Sigmoid colon (tissue), 4 donors: ENCODE measurements at regions not wholly inside any gene's neighbourhood (a gene's known extent, or its start where the extent isn't known, plus 50 kb on each side); places are given as distances from the start of the nearest gene placed in this dataset.

ENCODE experiments used
- CTCF ChIP-seq, 4 experiments: fragments of 450-650 bp in 3 of 4; fragments of 200-600 bp in 1 of 4; IDR thresholded peaks; one replicate each; pipeline ENCODE4 v1.5.1; 2016 to 2019; ENCODE audit warnings: antibody characterized with exemption in 4 of 4, mild to moderate bottlenecking in 3 of 4, moderate library complexity in 2 of 4
- EP300 ChIP-seq, 4 donors: sonication (generic); formaldehyde crosslinking; IDR thresholded peaks; one replicate each; pipeline ENCODE4 v1.6.1; 2017; ENCODE audit warnings: antibody characterized with exemption in 4 of 4
- POLR2A ChIP-seq, 2 donors: fragments of 450-650 bp; IDR thresholded peaks; one replicate each; pipeline ENCODE4 v1.6.1; 2016; ENCODE audit warnings: antibody characterized with exemption in 2 of 2, mild to moderate bottlenecking in 2 of 2, moderate library complexity in 2 of 2
- POLR2AphosphoS5 ChIP-seq, 4 donors: sonication (generic); formaldehyde crosslinking; IDR thresholded peaks; one replicate each; pipeline ENCODE4 v1.6.1; 2017; ENCODE audit warnings: antibody characterized with exemption in 4 of 4

- TF ChIP-seq CTCF (IDR thresholded peaks at IDR 0.05) (no peak), POLR2A (IDR thresholded peaks at IDR 0.05) (no peak), POLR2AphosphoS5 (IDR thresholded peaks at IDR 0.05) (no peak), EP300 (IDR thresholded peaks at IDR 0.05) (no peak)
These were observed 125.8 kb upstream of the SLC25A48 start for GRCh38 chr5:135708481-135709207.
